HG03457 (cell line): ENCODE measurements at regions not wholly inside any gene's neighbourhood (a gene's known extent, or its start where the extent isn't known, plus 50 kb on each side); places are given as distances from the start of the nearest gene placed in this dataset.

ENCODE experiments used
- ATAC-seq: cut with Tn5 transposase; IDR thresholded peaks from one replicate; pipeline ENCODE4 v1.9.1; 2021; ENCODE audit warnings: moderate number of reproducible peaks; ENCODE audit not compliant: unreplicated experiment

- no peak for ATAC-seq
These were observed 422.9 kb downstream of the DTHD1 start for GRCh38 chr4:36704289-36704688.

GRCh38 chr4:36709991-36710390, 428.6 kb downstream of the DTHD1 start:
- no peak for ATAC-seq

GRCh38 chr4:36712013-36712412, 430.6 kb downstream of the DTHD1 start:
- ATAC-seq: no peak

- no peak for ATAC-seq
These were observed 435.5 kb downstream of the DTHD1 start for GRCh38 chr4:36716874-36717273.

- ATAC-seq: no peak
These were observed 438.0 kb downstream of the DTHD1 start for GRCh38 chr4:36719425-36719824.

GRCh38 chr4:36722986-36723385, 441.6 kb downstream of the DTHD1 start:
- ATAC-seq: no peak

- ATAC-seq: no peak
These were observed 452.9 kb downstream of the DTHD1 start for GRCh38 chr4:36734334-36734733.

- no peak for ATAC-seq
These were observed 456.3 kb downstream of the DTHD1 start for GRCh38 chr4:36737691-36738090.

- no peak for ATAC-seq
These were observed 459.4 kb downstream of the DTHD1 start for GRCh38 chr4:36740796-36741310.

GRCh38 chr4:36747277-36748129, 466.1 kb downstream of the DTHD1 start:
- no peak for ATAC-seq

GRCh38 chr4:36753048-36753447, 471.6 kb downstream of the DTHD1 start:
- ATAC-seq: no peak

GRCh38 chr4:36757580-36758311, 476.3 kb downstream of the DTHD1 start:
- ATAC-seq: no peak

GRCh38 chr4:36758312-36759178, 477.1 kb downstream of the DTHD1 start:
- ATAC-seq: no peak

GRCh38 chr4:36761607-36762006, 480.2 kb downstream of the DTHD1 start:
- no peak for ATAC-seq

GRCh38 chr4:36763814-36764213, 480.7 kb upstream of the NWD2 start:
- ATAC-seq: no peak

- no peak for ATAC-seq
These were observed 476.9 kb upstream of the NWD2 start for GRCh38 chr4:36767596-36767995.

GRCh38 chr4:36771411-36772153, 473.0 kb upstream of the NWD2 start:
- ATAC-seq: no peak

- ATAC-seq: no peak
These were observed 472.4 kb upstream of the NWD2 start for GRCh38 chr4:36772154-36772516.

GRCh38 chr4:36773467-36773866, 471.1 kb upstream of the NWD2 start:
- ATAC-seq: no peak

- ATAC-seq: no peak
These were observed 469.0 kb upstream of the NWD2 start for GRCh38 chr4:36775544-36775943.
